AG20443 (cell line): ENCODE measurements at regions not wholly inside any gene's neighbourhood (a gene's known extent, or its start where the extent isn't known, plus 50 kb on each side); places are given as distances from the start of the nearest gene placed in this dataset.
"Not testable (repeated sequence)": the region's sequence is repeated elsewhere in the genome, so short reads cannot be mapped to it uniquely, and the experiment has no call there.

Experiments
- DNase-seq: peaks from one replicate; pipeline ENCODE4 v3.0.0; 2012; ENCODE audit warnings: low spot score, mixed read lengths

DNA sequence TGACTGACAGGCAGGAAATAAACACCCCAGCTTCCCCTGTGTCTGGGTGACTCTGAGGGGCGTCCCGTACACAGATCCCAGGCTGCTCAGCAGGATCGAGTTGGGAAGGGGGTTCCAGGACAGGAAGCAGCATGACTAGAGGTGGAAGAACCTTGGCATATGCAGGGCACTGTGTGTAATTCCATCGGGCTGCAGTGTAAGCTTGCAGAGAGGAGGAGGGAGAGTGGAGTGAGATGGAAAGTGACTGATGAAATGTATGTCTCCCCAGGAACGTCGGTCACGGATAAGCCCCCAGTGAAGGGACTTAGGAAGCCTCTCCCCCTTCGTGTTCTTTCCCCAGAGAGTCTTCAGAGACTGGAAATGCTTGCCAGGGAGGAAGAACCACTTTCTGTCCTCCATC, 198.4 kb upstream of the SULF2 start:
- DNase-seq: not testable (repeated sequence)

DNA sequence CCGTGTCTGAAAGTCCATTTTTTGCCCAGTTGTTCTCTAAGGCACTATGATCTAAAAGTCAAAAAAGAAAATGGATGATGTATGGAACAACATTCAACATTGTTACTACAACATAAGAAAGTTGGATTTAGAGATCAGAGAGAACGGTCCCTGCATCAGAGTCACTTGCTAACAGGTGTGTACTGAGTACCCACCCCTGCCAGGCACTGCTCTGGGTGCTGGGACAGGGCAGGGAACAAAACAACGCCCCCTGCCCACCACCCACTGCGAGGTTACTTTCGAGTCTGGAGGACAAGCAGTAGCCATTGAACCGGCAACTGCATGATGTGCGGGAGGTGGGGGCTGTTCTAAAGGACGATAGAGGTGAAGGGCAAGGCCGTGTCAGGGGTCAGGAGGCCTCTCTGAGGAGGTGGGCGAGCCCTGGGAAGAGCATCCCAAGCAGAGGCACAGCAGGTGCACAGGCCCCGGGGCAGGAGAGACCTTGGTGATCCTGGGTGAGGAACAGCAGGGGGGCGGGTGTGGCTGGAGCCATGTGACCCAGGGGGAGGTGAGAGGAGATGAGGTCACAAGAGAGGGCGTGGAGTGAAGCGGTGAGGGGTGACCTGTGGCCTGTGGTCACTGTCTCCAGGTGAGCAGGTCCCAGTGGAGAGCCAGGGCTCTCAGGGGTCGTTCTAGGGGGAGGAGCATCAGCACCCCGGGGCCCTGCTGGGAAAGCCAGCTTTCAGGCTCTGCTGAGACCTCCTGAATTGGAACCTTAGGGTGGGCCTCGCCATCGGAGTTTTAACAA, 197.5 kb upstream of the SULF2 start:
- DNase-seq: no peak

DNA sequence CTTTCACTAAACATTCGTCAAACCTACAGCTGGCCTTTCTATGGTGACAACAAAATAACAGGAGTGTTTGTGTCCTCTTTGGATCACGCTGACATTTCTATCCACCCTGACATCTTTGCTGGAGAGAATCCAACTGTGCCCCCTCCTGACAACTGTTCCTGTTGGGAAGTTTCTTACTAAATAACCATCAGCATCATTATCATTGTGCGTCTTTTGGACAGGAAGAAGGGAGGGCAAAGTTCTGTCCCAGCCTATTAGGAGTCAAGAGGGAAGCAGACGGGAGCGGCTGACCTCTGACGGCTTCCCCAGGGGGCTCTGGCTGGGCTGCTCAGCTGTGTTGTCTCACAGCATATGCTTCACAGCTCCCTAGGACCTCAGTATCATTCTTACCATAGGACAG, 195.9 kb upstream of the SULF2 start:
- DNase-seq: no peak

DNA sequence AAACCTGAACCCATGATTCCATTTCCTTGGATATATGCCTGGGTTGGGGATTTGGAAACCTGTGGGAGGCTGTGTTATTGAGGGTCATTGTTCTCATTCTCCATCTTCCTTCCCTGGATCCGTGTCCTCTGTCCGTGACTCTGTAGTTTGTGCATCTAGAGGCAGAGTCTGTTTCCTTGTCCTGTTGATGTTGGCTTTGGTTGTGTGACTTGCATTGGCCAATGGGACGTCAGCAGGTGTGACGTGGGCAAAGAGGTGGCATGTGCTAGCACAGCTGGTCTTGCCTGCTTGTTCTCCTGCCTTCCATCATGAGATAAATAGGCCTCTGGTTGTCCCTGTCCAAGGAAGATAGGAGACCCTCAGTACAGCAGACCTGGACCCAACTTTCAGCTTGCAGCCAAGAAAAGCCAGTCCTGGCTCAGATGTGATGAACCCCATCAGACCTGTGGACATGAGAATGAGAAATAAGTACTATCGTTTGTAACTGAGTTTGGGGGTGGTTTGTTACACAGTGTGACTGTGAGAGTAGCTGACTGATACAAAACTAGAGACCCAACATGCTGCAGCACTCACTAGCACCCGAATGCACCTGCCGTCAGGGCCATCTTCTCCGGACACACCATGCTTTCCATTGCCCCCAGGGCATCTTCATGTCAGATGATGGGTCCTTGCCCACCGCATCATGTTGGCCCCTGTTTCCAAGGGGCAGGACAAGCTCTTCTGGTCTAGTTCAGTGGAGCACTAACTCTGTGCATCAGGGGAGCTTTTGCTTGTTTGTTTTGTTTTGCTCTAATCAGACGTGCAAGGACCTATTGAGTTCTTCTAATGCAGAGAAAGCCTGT, 195.3 kb upstream of the SULF2 start:
- DNase-seq: no peak

DNA sequence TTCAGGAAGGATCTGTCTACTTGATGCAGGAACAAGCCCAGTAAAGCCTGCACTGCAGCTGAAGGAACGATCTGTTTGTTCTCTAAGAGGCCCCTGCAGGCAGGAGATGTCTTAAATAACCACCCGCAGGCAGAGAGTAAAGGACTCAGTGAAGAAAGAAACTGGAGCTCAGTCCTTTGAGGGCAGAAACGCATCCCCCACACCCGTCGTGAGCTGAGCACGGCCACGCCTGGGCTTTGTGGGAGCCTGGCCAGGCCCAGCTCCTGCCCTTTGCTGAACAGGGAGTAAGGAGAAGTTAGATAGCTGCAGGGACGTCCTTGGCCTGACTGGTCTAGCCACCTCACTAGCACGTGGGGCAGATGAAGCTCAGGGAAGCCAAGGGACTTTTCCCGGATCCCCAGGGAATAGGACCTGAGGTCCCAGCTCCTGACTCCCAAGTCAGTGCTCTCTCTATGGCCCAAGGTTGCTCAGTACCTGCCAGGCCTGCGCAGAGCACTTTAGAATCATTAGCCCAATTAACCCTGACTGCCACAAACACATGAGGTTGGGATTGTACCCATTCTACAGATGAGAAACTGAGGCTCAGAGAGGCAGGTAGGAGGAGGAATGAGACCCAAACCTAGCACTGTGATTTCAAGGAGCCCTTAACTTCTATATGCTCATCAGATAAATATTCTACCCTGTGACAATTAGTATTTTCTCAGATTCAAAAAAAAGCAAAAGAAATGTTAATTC, 194.2 kb upstream of the SULF2 start:
- not testable (repeated sequence) for DNase-seq

DNA sequence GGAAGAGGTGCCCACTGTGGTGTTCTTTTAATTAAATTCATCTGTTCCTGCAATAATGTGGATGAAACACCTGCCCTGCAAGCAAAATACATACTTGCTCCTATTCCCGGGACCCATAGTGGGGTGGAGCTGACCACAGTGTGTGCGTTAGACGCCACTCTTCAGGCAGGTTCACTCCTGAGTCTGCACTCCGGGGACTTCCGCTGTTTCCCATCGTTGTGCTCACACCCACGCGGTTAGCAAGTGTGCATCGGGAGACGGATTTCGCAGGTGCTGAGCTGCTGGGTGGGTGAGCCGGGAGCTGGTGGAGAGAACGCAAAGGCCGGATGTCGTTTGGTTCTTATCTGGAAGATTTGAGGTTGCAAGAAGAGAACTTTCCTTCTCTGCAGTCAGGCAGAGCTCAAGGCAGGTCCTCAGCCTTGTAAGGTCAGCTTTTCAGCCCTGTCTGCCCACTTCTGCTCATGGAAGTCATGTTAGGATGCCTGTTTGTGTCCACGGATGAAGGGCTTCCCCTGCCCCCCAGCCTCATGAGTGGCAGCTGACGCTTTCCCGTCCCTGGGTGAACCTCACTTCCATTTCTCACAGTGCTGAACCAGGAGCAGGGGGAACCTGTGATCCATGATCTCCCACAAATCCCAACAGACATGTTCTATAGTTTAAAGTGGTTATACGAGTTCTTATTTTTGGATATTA, 193.3 kb upstream of the SULF2 start:
- not testable (repeated sequence) for DNase-seq

DNA sequence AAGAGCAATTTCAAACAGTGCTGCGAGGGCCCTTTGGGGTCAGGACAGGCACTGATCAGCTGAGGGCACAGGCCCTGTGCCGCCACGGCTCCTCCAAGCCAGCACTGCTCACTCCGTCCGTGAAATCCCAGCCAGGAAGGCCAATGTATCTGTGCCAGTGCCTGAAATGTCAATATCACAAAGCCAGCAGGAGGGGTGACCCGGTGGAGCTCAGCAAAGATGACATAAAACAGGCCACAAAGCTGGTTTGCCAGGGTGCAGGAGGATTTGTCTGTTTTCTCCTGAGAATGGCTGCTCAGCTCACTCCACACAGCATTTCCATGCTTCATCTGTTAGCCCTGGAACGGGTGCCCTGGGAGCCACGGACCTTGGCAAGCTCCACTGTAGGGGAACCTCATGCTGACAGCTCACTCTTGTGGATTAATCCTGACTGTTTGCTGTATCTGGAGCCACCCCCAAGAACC, 192.5 kb upstream of the SULF2 start:
- not testable (repeated sequence) for DNase-seq

DNA sequence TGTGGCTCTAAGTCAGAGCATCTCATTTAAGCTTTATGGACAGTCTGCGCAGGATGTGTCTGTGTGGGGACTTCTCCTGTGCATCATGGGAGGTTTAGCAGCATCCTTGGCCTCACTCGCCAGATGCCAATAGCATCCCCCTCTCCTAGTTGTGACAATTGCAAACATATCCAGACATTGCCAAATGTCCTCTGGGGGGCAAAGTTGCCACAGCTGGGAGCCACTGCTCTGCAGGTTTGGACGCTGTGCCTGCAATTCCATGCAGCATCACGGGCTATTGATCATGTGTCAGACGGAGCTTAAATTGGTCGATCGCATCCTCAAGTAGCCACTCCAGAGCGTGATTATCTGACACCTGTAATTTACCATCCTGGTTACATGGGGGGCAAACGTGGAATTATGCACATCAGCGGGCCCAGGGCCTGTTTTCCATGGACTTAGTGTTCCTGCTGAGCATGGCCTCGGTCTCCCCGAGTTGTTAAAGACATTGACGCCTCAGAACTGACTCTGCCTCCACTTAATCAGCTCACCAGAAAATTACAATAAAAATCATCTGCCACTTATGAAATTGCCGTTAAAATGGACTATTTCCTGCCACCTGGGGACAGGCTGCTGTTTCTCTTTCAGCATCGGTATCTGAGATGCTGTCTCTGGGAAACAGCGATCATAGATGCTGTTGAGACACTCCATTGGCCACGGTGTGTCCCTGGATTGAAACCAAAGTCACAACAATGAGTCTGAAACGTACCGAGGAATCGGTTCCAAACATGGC, 191.9 kb upstream of the SULF2 start:
- not testable (repeated sequence) for DNase-seq

DNA sequence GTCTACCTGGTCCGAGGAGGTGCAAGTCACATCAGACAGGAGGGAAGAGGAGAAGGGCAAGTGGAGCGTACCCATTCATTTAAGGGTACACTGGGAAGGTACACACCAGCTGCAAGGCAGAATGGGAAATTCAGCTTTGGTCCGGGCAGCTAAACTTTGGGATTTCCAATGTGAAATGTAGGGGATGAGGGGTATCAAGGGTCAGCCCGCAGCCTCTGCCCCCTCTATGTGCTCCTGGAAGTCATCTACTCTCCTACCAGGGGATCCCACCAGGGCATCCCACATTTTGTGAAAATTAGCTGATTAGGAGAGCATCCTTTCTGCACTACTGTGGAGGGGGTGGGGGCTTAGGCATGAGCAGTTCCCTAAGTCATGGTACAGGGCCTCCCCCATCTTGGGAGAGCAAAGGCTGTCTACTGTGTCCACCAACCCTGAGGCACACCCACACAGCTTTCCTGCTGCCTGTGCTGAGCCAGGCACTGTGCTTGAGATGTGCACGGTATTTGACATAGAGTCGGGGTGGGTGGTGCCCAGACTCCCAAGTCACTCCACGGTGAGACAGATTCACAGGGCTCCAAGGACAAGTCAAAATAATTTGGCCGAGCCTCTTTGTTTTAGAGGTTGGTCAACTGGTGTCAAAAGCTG, 189.1 kb upstream of the SULF2 start:
- no peak for DNase-seq

DNA sequence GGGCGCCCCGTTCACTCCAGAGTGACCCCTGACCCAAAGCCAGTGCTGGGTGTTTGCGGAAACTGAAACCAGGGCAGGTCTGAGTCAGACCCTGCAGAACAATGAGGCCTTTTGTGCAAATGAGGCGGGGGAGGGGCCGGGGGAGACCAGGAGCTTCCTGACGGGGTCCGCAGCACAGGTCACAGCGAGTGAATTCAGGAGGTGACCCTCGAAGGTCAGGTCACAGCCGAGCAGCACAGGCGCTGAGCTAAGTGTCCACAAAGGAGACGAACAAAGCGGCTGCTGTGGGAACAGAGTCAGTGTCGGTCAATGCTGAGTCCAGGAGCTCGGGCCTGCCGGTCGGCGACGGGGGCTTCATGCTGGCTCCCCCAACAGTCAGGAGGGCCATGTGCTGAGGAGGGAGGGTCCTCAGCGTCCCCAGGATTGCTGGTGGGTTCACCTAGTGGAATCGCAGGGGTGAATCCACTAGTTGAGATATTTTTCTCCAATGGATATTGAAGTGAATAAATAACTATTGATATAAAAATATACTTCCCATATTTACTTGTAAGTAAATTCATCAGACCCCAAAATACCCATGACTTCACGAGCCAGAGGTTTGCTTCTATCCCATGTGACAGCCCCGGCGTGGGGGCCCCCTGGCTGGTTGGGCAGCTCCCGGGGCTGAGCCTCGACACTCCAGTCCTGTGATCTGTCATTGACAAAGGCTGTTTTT, 188.4 kb upstream of the SULF2 start:
- no peak for DNase-seq

DNA sequence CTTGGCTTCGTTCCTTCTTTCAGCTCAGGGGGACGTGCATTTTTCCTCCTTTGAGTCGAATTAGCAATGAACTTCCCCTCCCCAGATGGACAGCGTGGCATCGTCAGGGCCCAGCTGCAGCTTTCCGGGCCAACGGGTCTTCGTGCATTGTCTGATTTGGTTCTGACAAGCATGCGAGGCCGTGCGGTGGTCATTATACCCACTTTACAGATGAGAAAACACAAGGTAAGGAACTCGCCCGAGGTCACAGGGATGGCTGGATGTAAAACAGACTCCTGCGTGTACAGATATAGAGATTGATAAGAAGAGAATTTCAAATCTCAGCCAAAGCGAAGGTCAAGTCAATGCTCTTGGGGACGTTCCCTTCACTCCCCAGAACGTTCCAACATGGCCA, 187.6 kb upstream of the SULF2 start:
- DNase-seq: no peak

DNA sequence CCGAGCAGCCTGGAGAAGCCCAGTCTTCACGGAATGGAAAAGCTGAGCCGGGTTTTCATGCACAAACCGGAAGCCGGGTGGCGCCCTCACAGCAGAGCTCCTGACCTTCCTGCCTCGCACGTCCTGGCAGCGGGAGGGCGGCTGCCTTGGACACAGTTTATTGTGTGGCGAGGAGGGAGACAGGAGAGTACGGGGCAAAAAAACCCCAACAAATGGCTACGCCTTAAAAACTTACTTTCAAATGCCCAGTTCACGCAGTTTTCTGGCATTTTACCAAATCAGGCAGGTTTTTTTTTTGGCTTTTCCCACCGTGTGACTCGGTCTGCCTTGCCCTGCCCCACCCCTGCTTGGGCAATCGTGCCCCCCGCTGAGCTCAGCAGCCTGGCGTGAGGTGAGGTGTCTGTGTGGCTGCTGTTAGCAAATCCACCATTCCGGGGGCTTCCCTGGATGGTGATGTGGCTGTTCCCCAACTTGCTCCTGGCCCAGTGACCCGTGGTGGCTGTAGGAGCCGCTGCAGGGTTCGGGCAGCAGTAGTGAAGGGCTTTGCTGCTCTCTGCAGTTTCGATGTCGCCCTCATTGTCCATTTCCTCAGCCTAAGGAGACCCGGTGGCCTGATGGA, 187.1 kb upstream of the SULF2 start:
- DNase-seq: peak; percentile 41

DNA sequence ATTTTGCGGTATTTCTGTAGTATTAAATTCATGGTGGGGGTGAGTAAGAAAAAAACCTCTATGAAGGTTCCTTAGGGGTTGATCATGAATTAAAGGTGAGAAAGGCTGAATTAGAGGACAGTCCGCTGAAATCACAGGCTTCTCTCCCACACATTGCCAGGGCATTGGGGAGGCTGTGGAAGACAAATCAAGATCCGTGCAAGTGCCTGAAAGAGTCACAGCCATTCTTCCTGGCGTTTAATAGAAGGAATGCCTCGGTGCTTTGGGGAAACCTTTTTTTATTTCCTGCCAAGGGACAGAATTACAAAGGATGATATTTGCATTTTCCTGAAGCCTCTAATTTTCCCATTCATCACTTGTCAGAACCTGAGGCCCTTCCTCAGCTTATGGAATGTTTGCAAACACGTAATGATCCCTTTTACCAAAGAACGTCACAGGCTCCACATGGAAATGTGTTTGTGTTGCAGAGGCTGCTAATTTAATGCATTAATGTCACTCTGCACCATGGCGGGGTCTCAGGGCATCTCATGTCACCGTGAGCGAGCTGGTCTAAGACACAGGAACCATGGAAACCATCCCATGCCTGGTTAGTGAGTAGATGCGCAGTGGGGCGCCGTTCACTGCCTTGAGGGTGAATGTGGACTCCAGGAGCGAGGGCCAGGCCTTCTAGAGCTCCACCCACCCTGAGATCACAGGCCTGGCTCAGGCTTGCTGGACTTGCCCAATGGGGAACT, 185.9 kb upstream of the SULF2 start:
- DNase-seq: no peak

DNA sequence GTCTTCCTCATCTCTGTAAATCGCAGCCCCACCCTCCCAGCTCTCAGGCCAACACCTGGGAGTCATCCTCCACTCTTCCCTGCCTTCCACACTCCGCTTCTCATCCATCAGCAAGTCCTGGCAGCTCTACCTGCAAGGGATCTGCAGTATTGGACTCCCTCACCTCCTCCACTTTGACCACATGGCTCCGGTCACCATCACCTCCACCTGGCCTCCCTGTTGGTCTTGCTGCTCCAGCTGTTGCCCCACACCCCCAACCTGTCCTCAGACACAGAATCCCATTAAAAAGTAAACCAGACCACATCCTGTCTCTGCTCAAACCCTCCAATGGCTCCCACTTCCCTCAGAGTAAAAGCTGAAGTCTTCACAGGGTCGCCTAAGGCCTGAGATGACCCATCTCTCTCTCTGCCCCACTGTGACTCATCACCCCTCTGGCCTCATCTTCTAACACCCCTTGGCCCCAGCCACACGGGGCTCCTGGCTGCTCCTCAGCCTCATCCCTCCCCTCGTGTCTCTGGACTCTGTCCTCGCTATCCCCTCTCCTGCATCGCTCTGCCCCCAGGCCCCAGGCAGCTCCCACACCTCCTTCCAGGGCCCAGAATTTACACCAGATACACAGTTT, 185.1 kb upstream of the SULF2 start:
- DNase-seq: peak; percentile 23

DNA sequence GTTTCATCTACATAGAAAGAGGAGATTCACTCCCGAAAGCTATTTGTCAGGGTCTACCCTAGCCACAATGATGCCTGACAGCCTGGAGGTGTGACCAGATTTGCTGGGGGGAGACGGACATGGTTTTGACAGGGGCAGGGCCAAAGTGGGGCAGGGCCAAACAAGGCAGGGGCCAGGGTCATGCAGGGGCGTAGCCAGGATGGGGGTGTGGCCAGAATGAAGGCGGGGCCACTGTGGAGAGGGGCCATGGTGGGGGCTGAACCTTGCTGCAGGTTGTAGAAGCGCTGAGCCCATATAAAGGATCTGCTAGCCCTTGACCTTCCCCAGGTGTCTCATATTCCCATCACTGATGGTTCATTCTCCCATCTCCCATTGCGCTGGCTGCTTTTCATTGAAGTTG, 184.1 kb upstream of the SULF2 start:
- DNase-seq: no peak

DNA sequence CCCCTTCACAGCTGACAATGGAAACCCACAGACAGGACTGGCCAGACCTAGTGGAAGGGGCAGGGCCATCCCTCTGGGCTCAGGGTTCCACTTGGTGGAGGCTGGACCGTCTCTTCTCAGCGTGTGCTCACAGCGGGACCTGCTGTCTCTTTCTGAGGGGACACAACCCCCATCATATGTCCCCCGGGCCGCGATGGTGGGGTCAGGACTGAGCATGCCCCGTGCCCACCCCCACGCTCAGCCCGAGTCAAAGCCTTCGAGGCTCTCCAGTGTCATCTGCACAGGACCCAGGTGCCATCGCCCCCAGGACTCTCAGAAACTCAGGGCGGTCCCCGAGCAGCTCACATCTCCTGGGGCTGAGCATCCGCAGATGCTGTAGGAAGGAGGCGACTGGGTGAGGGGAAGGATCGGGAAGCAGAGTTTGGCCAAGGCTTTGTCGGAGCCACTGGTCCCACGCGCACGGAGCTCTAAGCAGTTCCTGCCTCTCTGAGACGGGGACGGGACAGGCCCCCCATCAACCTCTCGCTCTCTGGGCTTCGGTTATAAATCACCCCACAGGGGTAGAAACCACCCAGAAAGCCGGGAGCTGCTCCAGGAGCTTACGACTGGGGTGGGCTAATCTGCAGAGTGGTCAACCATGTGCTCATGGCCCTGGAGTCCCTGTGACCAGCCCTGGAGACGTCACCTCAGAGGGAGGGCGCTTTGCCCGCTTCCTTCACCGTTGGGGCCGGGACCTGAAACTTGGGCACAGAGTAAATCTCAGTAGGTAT, 183.4 kb upstream of the SULF2 start:
- DNase-seq: no peak

DNA sequence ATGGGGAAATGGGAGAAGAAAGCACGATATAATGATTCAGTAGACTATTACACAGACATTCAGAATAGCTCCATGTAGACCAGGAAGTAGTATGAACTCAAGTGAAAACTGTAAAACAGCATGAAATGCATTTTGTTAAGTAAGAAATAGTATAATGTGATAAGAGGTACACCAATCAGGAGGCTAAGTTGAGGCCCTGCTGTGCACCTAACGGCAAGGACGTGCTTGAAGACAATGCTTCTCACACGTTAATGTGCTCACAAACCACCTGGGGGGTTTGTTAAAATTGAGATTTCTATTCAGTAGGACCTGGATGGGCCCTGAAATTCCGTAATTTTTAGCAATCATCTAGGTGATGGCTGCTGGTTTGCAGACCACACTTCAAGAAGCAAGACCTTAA, 178.9 kb upstream of the SULF2 start:
- DNase-seq: no peak

DNA sequence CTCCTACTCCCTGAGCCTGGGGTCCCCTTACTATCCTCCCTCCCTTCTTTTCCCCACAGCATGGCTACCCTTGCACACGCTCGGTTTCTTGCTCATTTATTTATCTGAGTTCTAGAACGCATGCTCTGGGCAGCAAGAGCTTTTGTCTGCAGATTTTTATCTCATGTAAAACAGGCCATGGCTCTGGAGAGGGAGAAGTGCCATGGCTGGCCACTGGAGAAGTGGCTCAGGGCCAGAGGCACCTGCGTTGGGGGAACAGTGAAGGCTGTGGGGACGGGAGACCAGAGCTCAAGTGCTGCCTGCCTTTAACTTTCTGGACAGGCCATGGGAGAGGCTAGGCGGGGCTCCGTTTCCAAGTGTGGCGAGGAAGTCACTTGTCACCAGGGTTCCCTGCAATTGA, 177.7 kb upstream of the SULF2 start:
- DNase-seq: no peak
